Activated naive CD4-positive, alpha-beta T cell treated with anti-CD3 and anti-CD28 coated beads for 36 hours (primary cell): ENCODE measurements at regions not wholly inside any gene's neighbourhood (a gene's known extent, or its start where the extent isn't known, plus 50 kb on each side); places are given as distances from the start of the nearest gene placed in this dataset.
"Not testable (repeated sequence)": the region's sequence is repeated elsewhere in the genome, so short reads cannot be mapped to it uniquely, and the experiment has no call there.

Experiments used
- CTCF ChIA-PET: fragments of 350-600 bp; sonication (Branson Sonifier 250); formaldehyde crosslinking; loops from one replicate; lab custom pipeline; 2021; ENCODE audit warnings: antibody characterized with exemption; lab: Charles Lee
- DNase-seq: peaks from one replicate; pipeline ENCODE4 v3.0.0-alpha.2; 2020
- H3K27ac Mint-ChIP-seq: one replicate; pipeline ENCODE4 v1.8.0; 2021; ENCODE audit warnings: mild to moderate bottlenecking, mixed read lengths
- H3K27me3 Mint-ChIP-seq: one replicate; pipeline ENCODE4 v1.8.0; 2021; ENCODE audit warnings: low read depth, mixed read lengths
- H3K36me3 Mint-ChIP-seq: one replicate; pipeline ENCODE4 v1.8.0; 2021; ENCODE audit warnings: low read depth, mixed read lengths
- H3K4me1 Mint-ChIP-seq: one replicate; pipeline ENCODE4 v1.8.0; 2021; ENCODE audit warnings: low read depth, mixed read lengths
- H3K4me3 Mint-ChIP-seq: one replicate; pipeline ENCODE4 v1.8.0; 2021; ENCODE audit warnings: mild to moderate bottlenecking, moderate library complexity, mixed read lengths
- H3K9me3 Mint-ChIP-seq: one replicate; pipeline ENCODE4 v1.8.0; 2021; ENCODE audit warnings: mixed read lengths
- intact Hi-C: fragments of 100-400 bp; cut with micrococcal nuclease; formaldehyde crosslinking; loops from one replicate; pipeline ENCODE4 v1.15.1; 2023

- no peak for DNase-seq
- Mint-ChIP-seq H3K4me3 (no peak overlapping the region), H3K4me1 (no peaks in the 10 kb centered on the region), H3K9me3 (peaks cover 2% of the 10 kb centered on the region), H3K36me3 (no peaks in the 10 kb centered on the region), H3K27me3 (no peaks in the 10 kb centered on the region), H3K27ac (no peak overlapping the region)
- intact Hi-C loops: no loop called here
- CTCF ChIA-PET: no interaction called here
Measured at GRCh38 chr3:151591441-151591840, 130.6 kb upstream of the IGSF10 start.

- intact Hi-C loops: no loop called here
- no peaks in the 10 kb centered on the region for H3K36me3 Mint-ChIP-seq
- DNase-seq: no peak
- H3K4me3 Mint-ChIP-seq: no peak overlapping the region
- H3K27ac Mint-ChIP-seq: no peak overlapping the region
- no peaks in the 10 kb centered on the region for H3K4me1 Mint-ChIP-seq
- no peaks in the 10 kb centered on the region for H3K27me3 Mint-ChIP-seq
- H3K9me3 Mint-ChIP-seq: peaks cover 2% of the 10 kb centered on the region
- CTCF ChIA-PET: no interaction called here
Measured at GRCh38 chr3:151589311-151589710, 128.4 kb upstream of the IGSF10 start.

- H3K27me3 Mint-ChIP-seq, H3K4me1 Mint-ChIP-seq, H3K9me3 Mint-ChIP-seq, H3K27ac Mint-ChIP-seq, H3K4me3 Mint-ChIP-seq, intact Hi-C loops, CTCF ChIA-PET, DNase-seq, H3K36me3 Mint-ChIP-seq: not testable (repeated sequence)
Measured at GRCh38 chr3:151587659-151588058, 126.8 kb upstream of the IGSF10 start.

- DNase-seq: no peak
- no peak overlapping the region for H3K27ac Mint-ChIP-seq
- H3K36me3 Mint-ChIP-seq: no peaks in the 10 kb centered on the region
- H3K9me3 Mint-ChIP-seq: peaks cover 2% of the 10 kb centered on the region
- no peak overlapping the region for H3K4me3 Mint-ChIP-seq
- CTCF ChIA-PET: no interaction called here
- intact Hi-C loops: no loop called here
- H3K4me1 Mint-ChIP-seq: no peaks in the 10 kb centered on the region
- no peaks in the 10 kb centered on the region for H3K27me3 Mint-ChIP-seq
Measured at GRCh38 chr3:151584566-151584965, 123.7 kb upstream of the IGSF10 start.

GRCh38 chr3:151581035-151581434 is 120.2 kb upstream of the IGSF10 start:
- intact Hi-C loops: no loop called here
- CTCF ChIA-PET: no interaction called here
- peaks cover 2% of the 10 kb centered on the region for H3K9me3 Mint-ChIP-seq
- H3K27ac Mint-ChIP-seq: no peak overlapping the region
- H3K36me3 Mint-ChIP-seq: no peaks in the 10 kb centered on the region
- H3K4me3 Mint-ChIP-seq: no peak overlapping the region
- no peaks in the 10 kb centered on the region for H3K27me3 Mint-ChIP-seq
- no peak for DNase-seq
- no peaks in the 10 kb centered on the region for H3K4me1 Mint-ChIP-seq

DNA sequence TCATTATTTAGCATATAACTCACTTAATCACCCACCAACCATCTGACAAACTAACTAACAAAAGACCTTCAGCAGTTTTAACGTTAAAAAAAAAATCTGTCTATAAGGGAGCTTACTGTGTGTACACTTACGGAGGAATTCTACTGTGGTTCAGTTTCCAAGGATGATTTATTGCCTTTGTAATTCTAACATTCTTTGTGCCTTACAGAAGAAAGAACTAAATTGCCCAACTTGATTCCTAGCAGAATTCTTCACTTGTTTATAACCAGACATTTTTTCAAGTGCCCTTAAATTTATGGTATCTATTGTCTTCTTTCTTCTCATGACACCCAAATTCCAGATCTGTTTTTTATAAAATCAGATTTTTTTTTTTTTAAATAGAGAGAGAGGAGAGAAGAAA is 119.7 kb upstream of the IGSF10 start:
- H3K27ac Mint-ChIP-seq: no peak overlapping the region
- H3K4me3 Mint-ChIP-seq: no peak overlapping the region
- intact Hi-C loops: no loop called here
- CTCF ChIA-PET: no interaction called here
- H3K36me3 Mint-ChIP-seq: no peaks in the 10 kb centered on the region
- no peaks in the 10 kb centered on the region for H3K4me1 Mint-ChIP-seq
- H3K9me3 Mint-ChIP-seq: peaks cover 2% of the 10 kb centered on the region
- H3K27me3 Mint-ChIP-seq: no peaks in the 10 kb centered on the region
- no peak for DNase-seq

GRCh38 chr3:151579571-151580270 is 118.9 kb upstream of the IGSF10 start:
- CTCF ChIA-PET: no interaction called here
- no peak overlapping the region for H3K27ac Mint-ChIP-seq

GRCh38 chr3:151578495-151578894 is 117.6 kb upstream of the IGSF10 start:
- Mint-ChIP-seq H3K9me3 (peaks cover 2% of the 10 kb centered on the region), H3K27me3 (no peaks in the 10 kb centered on the region), H3K4me1 (no peaks in the 10 kb centered on the region), H3K27ac (no peak overlapping the region), H3K4me3 (no peak overlapping the region), H3K36me3 (no peaks in the 10 kb centered on the region)
- DNase-seq: no peak
- intact Hi-C loops: no loop called here
- CTCF ChIA-PET: no interaction called here

More at GRCh38 chr3:151579571-151580270, 118.9 kb upstream of the IGSF10 start:
- H3K4me1 Mint-ChIP-seq: no peaks in the 10 kb centered on the region
- no peak for DNase-seq
- H3K9me3 Mint-ChIP-seq: peaks cover 2% of the 10 kb centered on the region
- H3K4me3 Mint-ChIP-seq: no peak overlapping the region
- H3K27me3 Mint-ChIP-seq: no peaks in the 10 kb centered on the region
- no peaks in the 10 kb centered on the region for H3K36me3 Mint-ChIP-seq
- intact Hi-C loops: no loop called here

GRCh38 chr3:151576511-151577137 is 115.8 kb upstream of the IGSF10 start:
- H3K9me3 Mint-ChIP-seq: peaks cover 2% of the 10 kb centered on the region
- CTCF ChIA-PET: no interaction called here
- H3K36me3 Mint-ChIP-seq: no peaks in the 10 kb centered on the region
- DNase-seq: no peak
- no peak overlapping the region for H3K4me3 Mint-ChIP-seq
- H3K4me1 Mint-ChIP-seq: no peaks in the 10 kb centered on the region
- no peak overlapping the region for H3K27ac Mint-ChIP-seq
- intact Hi-C loops: no loop called here
- no peaks in the 10 kb centered on the region for H3K27me3 Mint-ChIP-seq

- no peak for DNase-seq
- Mint-ChIP-seq H3K9me3 (no peaks in the 10 kb centered on the region), H3K4me1 (no peaks in the 10 kb centered on the region), H3K27ac (no peak overlapping the region), H3K4me3 (no peak overlapping the region), H3K36me3 (no peaks in the 10 kb centered on the region), H3K27me3 (no peaks in the 10 kb centered on the region)
- intact Hi-C loops: no loop called here
- CTCF ChIA-PET: interaction anchor here (0.6 kb wide), 1 partner anchor 132 kb away, joined by 4 read pairs; no protein-coding TSS in a partner anchor
Measured at GRCh38 chr3:151568184-151568583, 107.3 kb upstream of the IGSF10 start.

GRCh38 chr3:151567477-151567876 is 106.6 kb upstream of the IGSF10 start:
- H3K27ac Mint-ChIP-seq: no peak overlapping the region
- no peaks in the 10 kb centered on the region for H3K4me1 Mint-ChIP-seq
- H3K4me3 Mint-ChIP-seq: no peak overlapping the region
- H3K36me3 Mint-ChIP-seq: no peaks in the 10 kb centered on the region
- intact Hi-C loops: no loop called here
- no peaks in the 10 kb centered on the region for H3K9me3 Mint-ChIP-seq
- CTCF ChIA-PET: no interaction called here
- DNase-seq: no peak
- no peaks in the 10 kb centered on the region for H3K27me3 Mint-ChIP-seq

GRCh38 chr3:151564261-151564660 is 103.4 kb upstream of the IGSF10 start:
- DNase-seq: no peak
- intact Hi-C loops: no loop called here
- no peaks in the 10 kb centered on the region for H3K27me3 Mint-ChIP-seq
- H3K4me3 Mint-ChIP-seq: no peak overlapping the region
- no peaks in the 10 kb centered on the region for H3K4me1 Mint-ChIP-seq
- CTCF ChIA-PET: no interaction called here
- no peaks in the 10 kb centered on the region for H3K9me3 Mint-ChIP-seq
- H3K27ac Mint-ChIP-seq: no peak overlapping the region
- no peaks in the 10 kb centered on the region for H3K36me3 Mint-ChIP-seq

DNA sequence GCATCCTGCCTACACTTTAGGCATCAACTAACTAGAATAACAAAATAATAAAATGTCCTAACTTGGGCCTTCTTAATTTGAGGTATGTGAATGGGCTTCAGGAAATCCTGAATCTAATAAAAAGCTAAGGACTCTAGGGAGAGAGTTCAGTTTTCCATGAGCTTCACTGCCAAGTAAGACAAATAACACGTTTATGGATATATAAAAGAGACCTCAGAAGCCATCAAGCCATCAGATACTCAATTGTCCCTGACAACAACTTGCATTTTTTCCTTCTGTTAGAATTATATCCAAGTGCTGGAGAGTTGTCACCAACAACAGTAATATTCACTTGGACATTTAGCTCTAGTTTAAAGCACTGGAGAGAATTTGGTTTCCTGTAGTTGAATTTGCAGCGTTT is 102.4 kb upstream of the IGSF10 start:
- Mint-ChIP-seq H3K36me3 (no peaks in the 10 kb centered on the region), H3K4me3 (no peak overlapping the region), H3K4me1 (no peaks in the 10 kb centered on the region), H3K9me3 (no peaks in the 10 kb centered on the region), H3K27me3 (no peaks in the 10 kb centered on the region), H3K27ac (no peak overlapping the region)
- CTCF ChIA-PET: no interaction called here
- intact Hi-C loops: no loop called here
- DNase-seq: no peak
